HG03432 (cell line): ENCODE measurements at regions not wholly inside any gene's neighbourhood (a gene's known extent, or its start where the extent isn't known, plus 50 kb on each side); places are given as distances from the start of the nearest gene placed in this dataset.

Source experiments
- ATAC-seq: cut with Tn5 transposase; IDR thresholded peaks from one replicate; pipeline ENCODE4 v1.9.1; 2021; ENCODE audit warnings: mild to moderate bottlenecking, moderate library complexity; ENCODE audit not compliant: unreplicated experiment

DNA sequence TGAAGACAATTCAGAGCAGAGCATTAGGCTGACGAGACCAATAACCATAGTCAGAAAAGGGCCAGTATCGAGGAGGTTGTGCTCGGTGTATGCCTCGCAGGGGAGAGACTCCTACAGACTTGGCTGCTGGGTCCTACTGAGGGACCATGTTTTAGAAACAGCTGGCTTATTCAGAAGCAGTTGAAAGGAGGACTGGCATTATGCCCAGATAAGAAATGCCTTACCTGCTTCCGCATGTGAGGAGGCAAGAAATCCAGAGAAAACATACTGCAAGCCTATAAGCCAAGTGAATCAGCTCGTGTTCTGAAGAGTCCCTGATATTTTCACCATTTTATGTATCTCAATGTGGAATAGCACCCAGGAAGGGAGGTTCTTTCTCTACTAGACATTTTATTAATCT is 434.7 kb downstream of the GRB14 start:
- ATAC-seq: no peak

GRCh38 chr2:164182116-164182627 is 439.1 kb downstream of the GRB14 start:
- ATAC-seq: no peak

- peak; percentile 58 for ATAC-seq
Observed at GRCh38 chr2:164178835-164179465, 442.3 kb downstream of the GRB14 start.

- no peak for ATAC-seq
Observed at GRCh38 chr2:164164602-164165001, 428.8 kb upstream of the FIGN start.

- ATAC-seq: no peak
Observed at GRCh38 chr2:164155558-164155957, 419.8 kb upstream of the FIGN start.

DNA sequence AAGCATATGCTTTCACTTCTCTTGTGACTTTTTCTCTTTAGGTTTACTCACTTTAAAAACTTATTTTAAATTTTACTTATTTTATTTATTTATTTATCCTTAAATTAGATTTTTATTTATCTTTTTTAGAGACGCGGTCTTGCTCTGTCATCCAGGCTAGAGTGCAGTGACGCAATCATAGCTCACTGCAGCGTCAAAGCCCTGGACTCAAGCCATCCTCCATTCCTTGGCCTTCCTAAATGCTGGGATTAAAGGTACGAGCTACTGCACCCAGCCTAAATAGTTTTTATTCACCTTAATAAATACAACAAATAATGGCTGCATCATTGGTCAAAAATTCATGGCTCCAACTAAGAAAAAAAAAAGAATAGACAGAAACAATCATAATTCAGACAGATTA is 415.7 kb upstream of the FIGN start:
- ATAC-seq: no peak

DNA sequence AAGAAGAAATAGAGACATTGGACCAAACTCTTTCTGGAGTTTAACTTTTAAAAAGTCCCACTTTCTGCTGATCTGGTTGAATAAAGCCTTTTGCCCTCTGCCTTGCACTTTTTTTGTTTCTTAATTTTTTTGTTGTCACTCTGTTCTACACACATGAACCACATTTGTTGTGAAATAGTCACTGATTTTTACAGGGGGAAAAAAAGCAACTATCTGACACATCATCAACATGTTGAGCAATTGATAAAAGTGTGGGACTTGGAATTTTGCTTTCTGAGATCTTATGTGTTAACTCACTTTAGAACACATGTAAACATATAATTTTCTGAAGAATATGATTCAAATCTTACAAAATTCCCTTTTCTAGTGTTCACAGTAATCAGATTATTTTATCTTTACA is 414.8 kb upstream of the FIGN start:
- no peak for ATAC-seq

- no peak for ATAC-seq
Observed at GRCh38 chr2:164146441-164146840, 410.6 kb upstream of the FIGN start.

- no peak for ATAC-seq
Observed at GRCh38 chr2:164145093-164145987, 409.5 kb upstream of the FIGN start.

DNA sequence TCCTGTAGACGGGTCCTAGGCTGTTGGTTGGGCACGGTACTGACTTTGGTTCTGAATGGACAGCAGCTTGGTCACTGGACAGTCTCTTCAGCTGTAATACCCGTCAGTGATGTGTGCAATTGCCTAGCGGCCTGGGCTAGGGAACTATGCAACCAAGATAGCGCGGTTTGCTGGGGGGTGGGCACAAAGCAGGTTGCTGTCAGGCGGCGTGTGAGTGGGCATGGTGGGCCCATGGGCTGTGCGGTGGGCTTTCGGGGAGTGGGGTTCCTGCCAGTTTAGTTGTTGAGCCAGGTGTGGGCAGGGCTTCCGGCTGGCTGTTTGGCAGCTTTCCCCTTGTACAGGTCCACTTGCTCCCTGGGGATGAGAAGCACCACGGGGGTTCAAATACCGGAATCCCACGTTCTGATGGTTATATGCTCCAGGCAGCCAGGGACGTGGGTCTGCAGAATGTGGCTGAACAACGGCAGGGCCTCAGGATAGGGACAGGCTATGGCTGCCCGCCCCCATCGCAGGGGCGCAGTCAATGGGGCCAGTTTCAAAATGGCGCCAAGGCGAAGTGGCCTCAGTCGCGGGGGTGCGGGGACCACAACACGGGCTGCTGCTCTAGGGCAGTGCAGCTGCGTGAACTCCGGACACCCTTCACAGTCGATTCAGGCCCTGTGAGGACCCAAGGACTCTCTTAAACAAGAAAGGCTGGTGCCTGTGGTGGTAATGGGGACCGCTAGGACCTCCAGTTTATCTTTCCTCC is 407.5 kb upstream of the FIGN start:
- no peak for ATAC-seq

- ATAC-seq: no peak
Observed at GRCh38 chr2:164142755-164143154, 406.9 kb upstream of the FIGN start.

GRCh38 chr2:164141271-164141670 is 405.5 kb upstream of the FIGN start:
- ATAC-seq: no peak

DNA sequence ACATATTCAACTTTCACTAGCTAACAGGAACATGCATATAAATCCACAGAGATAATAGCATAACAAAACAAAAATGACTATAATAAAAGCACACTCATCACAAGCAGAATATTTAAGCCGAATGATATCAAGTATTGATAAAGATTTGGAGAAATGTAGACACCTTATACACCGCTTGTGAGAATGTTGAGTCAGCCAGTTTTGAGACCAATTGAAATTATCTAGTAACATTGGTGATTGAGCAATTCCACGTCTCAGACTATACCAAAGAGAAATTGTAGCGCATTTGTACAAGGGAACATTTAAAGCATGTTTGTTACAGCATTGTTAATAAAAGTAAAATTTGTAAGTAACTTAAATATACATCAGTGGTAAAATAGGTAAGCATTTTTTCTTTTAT is 402.9 kb upstream of the FIGN start:
- ATAC-seq: no peak

DNA sequence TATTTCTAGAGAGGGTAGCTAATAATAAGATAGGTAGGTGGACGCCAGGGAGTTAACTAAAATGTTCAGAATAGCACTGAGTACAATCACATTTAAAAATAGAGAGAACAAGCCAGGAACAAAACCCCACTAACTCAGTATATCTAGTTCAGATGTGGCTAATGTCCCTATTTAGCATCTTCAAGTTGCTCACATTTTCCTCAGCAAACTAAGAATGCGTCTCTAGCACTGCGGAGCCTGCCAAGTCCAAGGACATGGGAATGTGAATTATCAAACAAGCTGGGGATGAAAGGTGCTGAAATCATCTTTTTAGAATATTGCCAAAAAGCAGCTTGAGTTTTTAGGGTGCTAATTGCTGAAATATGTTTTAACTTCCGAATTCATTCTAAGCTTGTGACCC is 398.5 kb upstream of the FIGN start:
- no peak for ATAC-seq

DNA sequence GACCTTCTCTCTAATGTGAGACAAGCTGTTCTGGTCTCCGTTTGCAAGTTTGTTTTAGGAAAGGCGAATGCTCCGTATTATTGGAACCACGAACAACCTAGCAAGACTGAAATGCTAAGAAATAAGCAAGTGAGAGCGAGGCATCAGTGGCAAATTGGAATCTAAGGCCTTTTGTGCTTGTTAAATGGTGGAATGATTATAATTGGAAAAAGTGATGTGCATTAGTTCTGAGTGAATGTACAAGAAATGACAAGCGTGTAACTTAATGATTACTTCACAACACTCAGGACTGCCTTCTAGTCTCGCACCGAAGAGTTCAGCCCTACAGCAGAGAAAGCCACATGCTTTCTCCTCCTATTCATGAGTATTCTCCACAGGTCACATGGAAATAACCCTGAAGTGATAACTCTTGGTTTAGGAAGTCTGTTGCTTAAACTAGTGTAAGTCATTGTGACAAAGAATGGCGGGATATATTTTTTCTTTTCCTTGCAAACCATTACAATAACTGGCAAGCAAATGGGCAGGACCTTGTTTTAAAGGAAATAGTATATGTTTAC is 392.2 kb upstream of the FIGN start:
- ATAC-seq: no peak

DNA sequence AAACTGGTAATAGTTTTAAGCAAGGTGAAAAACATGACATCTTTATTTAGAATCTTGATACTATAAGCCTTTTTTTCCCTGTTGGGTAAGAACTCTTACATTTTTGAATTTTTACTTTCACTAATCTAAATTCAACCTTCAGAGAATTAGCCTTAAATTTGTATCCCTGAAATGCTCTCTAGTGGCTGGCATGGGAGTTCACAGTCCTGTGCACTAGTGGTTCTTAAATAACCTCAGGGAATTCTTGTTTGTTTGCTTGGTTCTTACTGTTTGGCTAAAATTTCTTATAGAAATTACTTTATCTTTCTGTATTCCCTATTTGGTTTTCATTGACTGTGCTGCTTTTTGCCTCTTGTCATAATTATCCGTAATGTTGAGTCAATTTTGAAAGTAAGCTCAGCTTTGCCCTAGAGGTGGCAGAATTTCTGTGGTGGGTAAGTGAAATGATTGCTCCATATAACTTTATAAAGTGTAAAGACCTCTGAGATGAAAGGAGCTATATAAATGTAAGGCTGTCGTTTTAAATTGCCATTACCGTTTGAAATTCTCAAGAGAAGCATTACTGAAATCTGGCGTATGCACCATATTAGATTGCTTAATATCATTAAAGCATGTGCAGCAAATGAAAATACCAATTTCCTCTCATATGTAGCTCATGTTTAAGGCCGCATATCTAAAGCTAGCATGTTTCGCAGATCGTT is 391.3 kb upstream of the FIGN start:
- ATAC-seq: no peak

DNA sequence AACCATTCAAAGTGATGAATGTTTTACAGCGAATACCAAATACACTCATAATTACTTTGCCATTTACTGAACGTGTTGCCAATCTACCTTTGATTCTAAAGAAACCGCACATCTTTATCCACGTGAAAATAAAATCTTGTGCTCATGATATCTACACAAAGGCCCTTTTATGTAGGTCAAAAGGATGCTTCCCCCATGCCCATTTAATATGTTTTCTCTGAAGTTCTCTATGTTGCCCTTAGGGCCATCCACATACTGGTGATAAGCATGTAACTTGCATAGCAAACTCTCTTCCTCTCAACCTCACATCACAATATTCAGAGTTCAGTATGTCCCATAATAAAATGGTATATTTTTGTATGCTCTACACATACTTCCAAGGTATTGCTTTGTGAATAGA is 380.0 kb upstream of the FIGN start:
- ATAC-seq: no peak

DNA sequence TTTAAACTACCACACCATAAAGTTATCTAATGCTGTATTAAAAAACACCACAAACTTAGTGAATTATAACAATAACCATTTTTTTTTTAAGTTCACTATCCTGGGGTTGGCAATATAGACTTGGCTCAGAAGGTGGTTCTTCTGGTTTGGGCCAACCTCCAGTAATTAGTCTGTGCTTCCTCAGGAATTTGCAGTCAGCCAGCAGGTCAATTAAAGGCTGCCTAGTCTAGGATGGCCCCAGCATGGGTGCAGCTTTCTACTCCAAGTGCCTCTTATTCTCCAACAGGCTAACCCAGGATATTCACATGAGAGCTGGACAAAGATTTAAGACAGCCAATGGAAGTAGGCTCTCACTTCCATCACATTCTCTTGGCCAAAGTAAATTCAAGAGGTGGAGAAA is 379.1 kb upstream of the FIGN start:
- no peak for ATAC-seq

DNA sequence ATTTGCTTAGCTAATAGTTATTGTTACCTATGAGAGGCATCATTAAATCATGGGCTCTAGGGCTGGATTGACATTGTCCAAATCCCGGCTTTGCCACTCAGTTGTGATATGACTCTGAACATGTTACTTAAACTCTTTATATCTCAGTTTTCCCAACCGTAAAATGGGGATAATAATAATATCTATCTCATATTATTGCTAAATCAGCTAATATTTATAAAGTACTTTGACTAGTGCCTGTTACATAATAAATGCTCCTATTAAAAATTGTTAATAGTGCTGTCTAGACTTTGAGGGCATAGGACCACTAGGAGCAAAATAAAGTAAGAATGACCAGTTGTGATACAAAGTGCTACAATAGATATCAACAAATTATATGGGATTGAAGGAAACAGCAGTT is 376.3 kb upstream of the FIGN start:
- ATAC-seq: no peak

- ATAC-seq: no peak
Observed at GRCh38 chr2:164110515-164110914, 374.7 kb upstream of the FIGN start.

DNA sequence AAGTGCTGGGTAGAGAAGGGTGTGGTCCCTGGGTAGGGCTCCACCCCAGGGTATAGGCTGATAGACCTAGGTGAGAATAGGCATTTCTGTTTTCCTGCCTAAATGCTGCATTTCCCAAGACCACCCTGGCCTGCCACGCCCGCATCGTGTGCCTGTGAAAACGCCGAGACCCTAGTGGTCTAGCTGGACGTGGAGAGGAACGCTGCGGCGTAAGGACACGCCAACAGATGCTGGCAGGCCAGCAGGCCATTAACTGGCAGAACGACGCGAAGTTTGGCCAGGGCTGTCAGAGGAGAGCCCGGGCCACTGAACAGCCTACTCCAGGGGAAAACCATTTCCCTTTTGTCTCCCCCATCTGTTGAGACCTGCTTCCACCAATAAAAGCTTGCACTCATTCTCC is 373.2 kb upstream of the FIGN start:
- ATAC-seq: no peak
